IPS-18c (cell line): ENCODE measurements at regions not wholly inside any gene's neighbourhood (a gene's known extent, or its start where the extent isn't known, plus 50 kb on each side); places are given as distances from the start of the nearest gene placed in this dataset.

ENCODE experiments used
- H3K4me3 ChIP-seq: 2 replicates; pipeline ENCODE4 v1.7.0; 2013; ENCODE audit warnings: low read depth, mild to moderate bottlenecking, low read length, moderate library complexity; ENCODE audit not compliant: insufficient read depth
- H3K9me3 ChIP-seq: one replicate; pipeline ENCODE4 v1.6.1; 2013; ENCODE audit warnings: mild to moderate bottlenecking, low read length, moderate library complexity; ENCODE audit not compliant: control insufficient read depth, insufficient read depth

DNA sequence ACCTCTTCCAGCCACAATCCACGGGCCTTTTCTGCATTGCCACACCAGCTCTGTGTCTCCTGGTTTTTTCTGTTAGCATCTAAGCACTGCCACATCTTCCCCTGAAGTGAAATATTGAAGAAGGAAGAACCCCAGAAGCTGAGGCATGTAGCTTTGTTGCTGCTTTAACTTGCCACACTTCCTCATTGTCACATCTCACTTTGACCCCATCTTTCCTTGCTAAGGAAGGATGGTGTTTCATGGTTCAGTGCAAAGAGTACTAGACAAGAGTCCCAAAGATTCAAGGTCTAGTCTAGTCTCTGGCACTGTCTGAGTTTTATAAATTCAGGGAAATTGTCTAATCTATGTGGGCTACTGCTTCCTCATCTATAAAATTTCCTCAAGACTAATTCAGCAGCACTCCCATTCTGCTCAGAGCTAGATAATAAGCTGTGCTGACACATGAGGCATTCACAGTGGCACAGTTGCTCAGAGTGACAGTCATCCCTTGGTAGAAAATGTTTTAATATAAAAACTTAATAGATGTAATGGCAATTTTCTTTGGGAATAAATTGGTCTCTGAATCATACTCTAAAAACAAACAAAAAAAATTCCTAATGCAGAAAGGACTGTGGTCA is 483.0 kb upstream of the ID2 start:
- no peak overlapping the region for H3K4me3 ChIP-seq
- no peaks in the 10 kb centered on the region for H3K9me3 ChIP-seq

- H3K4me3 ChIP-seq = no peak overlapping the region
- H3K9me3 ChIP-seq = no peaks in the 10 kb centered on the region
These were observed 479.7 kb upstream of the ID2 start for GRCh38 chr2:8202132-8202531.

DNA sequence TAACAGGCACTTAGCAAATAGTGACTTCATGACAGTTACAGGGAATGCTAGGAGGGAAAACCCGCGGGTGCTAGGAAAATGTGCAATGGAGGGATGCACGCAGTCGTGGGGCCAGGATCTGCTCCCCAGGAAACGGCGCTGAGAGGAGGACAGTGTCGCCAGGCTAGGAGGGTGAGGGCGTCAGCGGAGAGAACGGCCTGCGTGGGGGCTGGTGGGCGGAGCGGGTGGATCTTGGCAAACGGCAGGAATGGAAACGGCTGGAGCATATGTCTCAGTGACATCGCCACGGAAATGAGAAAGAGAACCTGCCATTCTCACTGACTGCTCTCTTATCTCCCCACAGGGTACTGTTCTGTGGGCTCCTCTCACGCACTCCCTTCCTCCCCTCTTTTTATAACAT is 478.5 kb upstream of the ID2 start:
- Histone ChIP-seq H3K4me3 (no peak overlapping the region), H3K9me3 (no peaks in the 10 kb centered on the region)

DNA sequence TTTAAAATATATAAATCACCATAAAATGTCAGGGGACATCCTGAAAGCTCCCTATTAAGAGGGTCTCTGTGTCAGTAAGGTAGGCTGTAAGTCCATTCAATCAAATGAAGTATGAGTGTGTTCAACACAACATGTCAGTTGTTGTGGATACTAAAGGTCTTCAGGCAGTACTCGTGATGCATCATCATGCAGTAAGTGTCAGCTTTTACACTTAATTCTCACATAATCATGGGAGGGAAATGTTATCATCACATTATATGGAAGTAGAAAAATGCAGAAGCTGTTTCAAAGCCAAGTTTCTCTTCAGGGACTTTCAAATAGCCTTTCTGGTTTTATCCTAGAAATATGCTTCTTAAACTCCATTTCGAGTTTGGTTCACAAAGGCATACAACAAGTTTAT is 477.1 kb upstream of the ID2 start:
- Histone ChIP-seq H3K9me3 (no peaks in the 10 kb centered on the region), H3K4me3 (no peak overlapping the region)

DNA sequence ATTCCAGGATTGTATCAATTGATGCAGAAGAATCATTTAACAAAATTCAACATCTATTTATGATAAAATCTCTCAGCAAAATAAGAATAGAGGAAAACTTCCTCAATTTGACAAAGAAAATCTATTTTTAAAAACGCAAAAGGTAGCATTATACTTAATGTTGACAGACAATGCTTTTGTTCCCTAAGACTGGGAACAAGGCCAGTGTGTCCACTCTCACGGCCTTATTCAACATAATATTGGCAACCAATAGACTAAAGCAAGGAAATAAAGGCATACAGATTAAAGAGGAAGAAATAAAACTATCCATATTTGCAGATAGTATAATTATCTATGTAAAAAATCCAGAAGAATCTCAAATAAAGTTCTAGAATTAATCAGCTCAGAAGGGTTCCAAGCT is 472.4 kb upstream of the ID2 start:
- Histone ChIP-seq H3K4me3 (no peak overlapping the region), H3K9me3 (no peaks in the 10 kb centered on the region)

DNA sequence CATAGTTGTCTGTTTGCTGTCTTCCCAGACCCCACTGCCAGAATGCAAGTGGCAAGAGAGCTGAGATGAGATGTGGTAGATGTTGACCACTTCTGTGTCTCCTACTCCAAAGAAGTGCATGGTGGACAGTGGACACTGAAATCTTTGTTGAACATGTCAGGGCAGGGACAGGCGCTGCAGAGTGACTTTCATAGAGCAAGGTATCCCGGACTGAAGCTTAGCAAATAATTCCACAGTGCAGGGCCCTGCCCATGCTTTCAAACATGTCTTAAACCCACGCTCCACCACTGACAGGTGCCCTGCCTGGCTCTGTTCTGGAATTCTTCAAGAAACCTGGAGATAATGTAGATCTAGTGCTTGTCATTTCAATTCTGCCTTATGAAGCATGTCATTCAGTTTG is 470.5 kb upstream of the ID2 start:
- H3K9me3 ChIP-seq = no peaks in the 10 kb centered on the region

GRCh38 chr2:8212239-8212638 is 469.6 kb upstream of the ID2 start:
- Histone ChIP-seq H3K9me3 (no peaks in the 10 kb centered on the region), H3K4me3 (no peak overlapping the region)

More for the DNA sequence above, 470.5 kb upstream of the ID2 start:
- no peak overlapping the region for H3K4me3 ChIP-seq

DNA sequence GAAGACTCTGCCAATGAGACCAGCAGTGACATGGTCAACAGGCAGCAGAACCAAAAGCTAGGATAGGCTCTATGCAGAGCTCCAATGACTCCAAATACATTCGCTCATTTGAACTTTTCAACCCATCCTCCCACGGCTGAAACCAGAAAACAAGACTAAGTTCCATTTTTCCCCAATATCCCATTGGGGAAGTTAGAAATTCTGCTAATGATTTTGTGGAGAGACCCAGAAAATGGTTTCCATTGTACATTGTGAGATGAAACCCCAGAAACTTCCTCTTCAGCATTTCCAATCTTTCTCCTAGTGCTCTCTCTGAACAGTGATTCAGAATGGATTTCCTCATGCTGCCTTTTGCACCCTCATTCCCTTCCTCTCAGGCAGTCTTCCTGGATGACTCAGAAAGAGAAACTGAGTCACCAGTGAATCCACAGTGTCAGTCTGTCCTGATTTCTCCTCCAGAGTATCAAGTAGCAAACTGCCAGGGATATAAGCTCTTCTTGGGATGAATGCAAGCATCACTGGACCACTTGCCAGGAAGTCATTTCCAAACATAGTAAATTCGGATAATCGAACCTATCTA is 467.7 kb upstream of the ID2 start:
- no peak overlapping the region for H3K4me3 ChIP-seq
- no peaks in the 10 kb centered on the region for H3K9me3 ChIP-seq

DNA sequence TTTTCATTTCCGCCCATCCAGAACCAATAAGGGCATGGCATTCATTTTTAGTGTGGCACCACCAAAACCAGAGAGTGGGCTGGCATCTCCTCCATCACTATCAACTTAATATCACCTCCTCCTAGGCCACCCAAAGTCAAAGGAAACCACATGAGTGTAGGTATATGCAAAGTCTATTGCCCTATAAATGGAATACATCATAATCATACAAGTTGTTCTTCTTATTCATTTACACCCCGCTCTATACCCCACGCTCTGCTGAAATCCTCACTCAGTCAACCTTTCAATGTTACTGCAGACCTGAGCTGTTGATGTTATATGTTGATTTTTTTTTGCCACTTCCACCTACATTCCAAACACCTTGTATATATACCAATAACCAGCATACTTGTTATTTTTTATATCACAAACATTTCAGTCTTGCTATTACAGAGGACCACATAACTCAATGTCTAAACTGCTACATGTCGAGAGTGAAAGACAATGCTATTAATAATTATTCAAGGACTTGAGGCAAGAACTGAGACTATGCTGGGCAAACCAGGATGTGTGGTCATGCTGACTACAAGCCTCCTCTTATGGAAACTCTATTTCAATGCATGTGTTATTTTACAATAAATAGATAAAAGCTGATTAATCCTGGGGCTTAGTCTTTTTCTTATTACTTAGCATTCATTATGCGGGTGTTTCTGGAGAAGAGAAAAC is 466.5 kb upstream of the ID2 start:
- H3K4me3 ChIP-seq = no peak overlapping the region
- no peaks in the 10 kb centered on the region for H3K9me3 ChIP-seq

DNA sequence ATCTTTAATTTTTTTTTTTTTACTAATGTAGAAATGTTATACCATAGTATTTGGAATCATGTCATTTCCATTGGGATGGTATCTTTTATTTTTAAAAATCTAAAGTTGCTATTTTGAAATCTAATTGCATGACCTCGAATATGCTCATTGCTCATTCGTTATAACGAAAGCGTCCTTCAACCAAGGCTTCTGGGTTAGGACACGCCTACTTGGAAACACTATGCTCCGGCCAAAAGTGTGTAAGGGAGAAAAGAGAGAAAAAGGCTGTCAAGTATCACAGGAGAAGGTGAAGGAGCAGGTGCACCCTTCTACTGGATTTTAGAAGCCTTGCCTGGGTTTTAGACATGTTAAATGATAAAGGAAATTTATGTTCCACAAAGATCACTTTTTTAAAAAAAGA is 465.9 kb upstream of the ID2 start:
- H3K9me3 ChIP-seq = no peaks in the 10 kb centered on the region
- H3K4me3 ChIP-seq = no peak overlapping the region

DNA sequence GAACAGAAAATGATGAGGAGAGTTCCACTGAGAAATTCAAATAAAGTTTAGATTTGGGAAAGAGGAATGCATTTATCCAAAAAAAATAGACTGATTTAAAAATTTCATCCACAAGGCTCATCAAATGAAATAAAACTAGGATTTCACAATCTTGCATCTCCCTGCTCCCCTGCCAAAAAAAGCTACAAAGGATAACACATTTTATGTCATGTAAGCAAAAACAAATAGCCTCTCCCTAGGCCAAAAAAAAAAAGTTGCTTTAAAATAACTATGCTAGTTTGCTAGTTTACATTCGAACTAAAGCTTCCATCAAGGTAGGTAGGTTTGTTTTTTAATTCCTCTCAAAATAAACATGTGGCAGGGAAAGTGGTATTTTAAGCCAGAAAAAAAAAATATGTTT is 465.5 kb upstream of the ID2 start:
- H3K9me3 ChIP-seq = peaks cover 1% of the 10 kb centered on the region
- no peak overlapping the region for H3K4me3 ChIP-seq

GRCh38 chr2:8217468-8218030 is 464.3 kb upstream of the ID2 start:
- H3K9me3 ChIP-seq = peaks cover 2% of the 10 kb centered on the region
- H3K4me3 ChIP-seq = no peak overlapping the region

GRCh38 chr2:8219096-8219495 is 462.8 kb upstream of the ID2 start:
- Histone ChIP-seq H3K9me3 (peaks cover 2% of the 10 kb centered on the region), H3K4me3 (no peak overlapping the region)

GRCh38 chr2:8219631-8220355 is 462.1 kb upstream of the ID2 start:
- Histone ChIP-seq H3K9me3 (peaks cover 2% of the 10 kb centered on the region), H3K4me3 (no peak overlapping the region)

DNA sequence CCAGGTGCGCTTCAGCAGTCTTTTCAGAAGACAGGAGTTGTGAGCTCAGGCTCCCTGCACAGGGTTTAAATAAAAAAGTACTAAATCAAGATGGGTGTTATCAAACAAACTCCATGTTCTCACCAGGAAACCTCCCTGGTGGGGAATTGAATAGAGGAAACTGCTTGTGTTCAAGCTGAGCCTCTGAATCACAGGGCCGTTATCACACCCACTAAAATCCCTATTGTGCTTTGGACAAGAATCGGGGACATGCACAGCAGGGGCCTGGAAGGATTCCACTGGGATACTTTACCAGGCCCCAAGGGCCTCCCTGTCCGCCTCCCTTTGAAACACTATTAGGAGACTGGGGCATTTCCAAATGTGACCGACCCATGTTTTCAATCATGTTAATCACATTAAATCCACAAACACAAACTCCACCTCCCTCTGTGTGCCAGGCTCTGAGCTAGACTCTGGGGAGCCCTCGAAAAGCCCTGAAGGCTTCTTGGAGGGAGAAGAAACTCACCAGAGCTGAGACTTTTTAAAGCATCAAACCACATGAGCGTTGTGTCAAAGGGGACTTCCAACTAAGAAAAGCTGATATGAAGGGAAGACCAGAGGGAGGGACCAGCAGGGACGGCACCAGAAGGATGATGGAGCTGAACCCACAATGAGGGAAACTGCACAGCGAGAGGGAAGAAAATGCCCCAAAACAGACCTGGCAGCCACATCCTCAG is 458.7 kb upstream of the ID2 start:
- Histone ChIP-seq H3K4me3 (no peak overlapping the region; the same call in 1 of the 2 replicates), H3K9me3 (peaks cover 2% of the 10 kb centered on the region)

DNA sequence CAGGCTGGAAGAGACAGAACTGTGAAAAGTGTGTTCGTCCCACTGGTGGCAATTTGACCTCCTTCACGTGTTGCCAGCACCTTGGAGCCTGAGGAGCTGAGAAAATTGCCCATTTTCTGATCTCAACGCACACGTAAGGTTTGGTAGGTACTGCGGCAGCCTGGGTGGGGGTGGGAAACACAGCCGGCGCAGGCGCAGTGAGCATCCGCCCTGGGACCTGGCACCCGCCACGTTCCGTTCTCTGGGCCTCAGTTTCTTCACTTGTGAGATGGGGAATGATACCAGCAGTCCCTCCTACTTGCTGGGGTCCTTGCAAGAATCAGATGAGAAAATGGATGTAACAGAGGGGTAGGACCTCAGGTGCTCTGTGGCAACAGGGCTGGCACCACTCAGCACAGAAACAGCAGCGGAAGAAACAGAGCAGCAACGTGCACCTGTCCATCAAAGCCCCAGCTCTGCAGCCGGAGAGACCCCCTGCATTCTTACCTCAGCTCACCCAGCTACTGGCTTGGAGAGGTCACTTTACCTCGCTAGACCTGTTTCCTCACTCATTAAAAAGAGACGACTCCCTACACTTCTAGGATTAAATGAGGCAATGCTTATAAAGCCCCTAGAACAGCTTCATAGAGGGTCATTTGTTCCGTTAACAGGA is 458.0 kb upstream of the ID2 start:
- H3K4me3 ChIP-seq = no peak overlapping the region; the same call in 1 of the 2 replicates

More for the DNA sequence above, 458.0 kb upstream of the ID2 start:
- peaks cover 2% of the 10 kb centered on the region for H3K9me3 ChIP-seq
